HG02973 (cell line): ENCODE measurements at regions not wholly inside any gene's neighbourhood (a gene's known extent, or its start where the extent isn't known, plus 50 kb on each side); places are given as distances from the start of the nearest gene placed in this dataset.

Experiments
- ATAC-seq: cut with Tn5 transposase; IDR thresholded peaks from one replicate; pipeline ENCODE4 v1.9.1; 2021; ENCODE audit warnings: moderate library complexity; ENCODE audit not compliant: unreplicated experiment

GRCh38 chr18:61141691-61142090 lies 191.5 kb upstream of the CDH20 start:
- ATAC-seq, result no peak

GRCh38 chr18:61148322-61148721 lies 184.9 kb upstream of the CDH20 start:
- no peak for ATAC-seq

DNA sequence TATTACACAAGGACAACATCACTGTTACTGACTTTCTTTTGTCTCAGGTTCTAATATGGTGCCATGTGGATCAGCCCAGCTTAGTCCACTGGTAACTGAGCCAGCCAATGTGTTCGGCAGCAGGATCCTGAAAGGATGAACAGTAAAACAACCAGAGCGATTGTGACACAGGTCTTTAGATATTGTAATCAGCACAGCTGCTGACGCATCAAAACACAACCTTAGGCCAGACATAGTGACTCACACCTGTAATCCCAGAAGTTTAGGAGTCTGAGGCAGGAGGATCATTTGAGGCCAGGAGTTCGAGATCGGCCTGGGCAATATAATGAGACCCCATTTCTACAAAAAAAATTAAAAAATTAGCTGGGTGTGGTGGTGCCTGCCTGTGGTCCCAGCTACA lies 183.4 kb upstream of the CDH20 start:
- no peak for ATAC-seq

DNA sequence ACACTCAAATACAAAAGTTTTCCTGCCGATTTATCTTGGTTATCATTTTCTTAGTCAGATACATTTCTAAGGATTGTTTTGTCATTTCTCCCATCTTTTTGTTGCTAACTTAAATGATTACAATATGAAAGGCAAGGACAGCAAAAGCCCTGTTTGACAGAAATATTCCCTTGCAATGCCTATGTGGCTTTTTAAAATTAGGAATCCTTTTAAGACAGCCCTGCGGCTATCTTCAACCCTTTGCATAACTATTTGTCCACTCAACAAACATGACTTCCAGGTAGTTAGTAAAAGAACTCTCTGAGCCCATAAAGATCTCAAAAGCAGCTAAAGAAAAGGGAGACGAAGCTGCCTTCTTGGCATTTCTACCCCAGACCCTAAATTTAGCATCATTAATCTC lies 179.7 kb upstream of the CDH20 start:
- no peak for ATAC-seq

DNA sequence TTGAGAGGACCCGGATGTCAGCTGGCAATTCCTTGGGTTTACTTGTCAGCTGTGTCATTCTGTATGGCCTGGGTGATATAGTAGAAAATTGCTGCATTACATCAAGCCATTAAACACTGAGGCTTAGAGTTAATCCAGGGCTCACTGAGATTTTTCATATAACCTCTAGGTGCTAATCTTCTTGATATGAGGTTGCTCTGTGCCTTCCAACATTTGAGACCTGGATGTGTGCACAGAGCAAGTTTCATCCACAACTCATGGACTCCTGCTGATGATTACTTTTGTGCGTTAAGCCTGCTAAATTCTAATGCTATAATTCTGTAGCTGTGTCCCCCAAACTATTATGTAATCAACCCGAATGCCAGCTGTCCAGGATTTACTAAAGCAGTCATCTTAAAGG lies 178.4 kb upstream of the CDH20 start:
- ATAC-seq, result no peak

DNA sequence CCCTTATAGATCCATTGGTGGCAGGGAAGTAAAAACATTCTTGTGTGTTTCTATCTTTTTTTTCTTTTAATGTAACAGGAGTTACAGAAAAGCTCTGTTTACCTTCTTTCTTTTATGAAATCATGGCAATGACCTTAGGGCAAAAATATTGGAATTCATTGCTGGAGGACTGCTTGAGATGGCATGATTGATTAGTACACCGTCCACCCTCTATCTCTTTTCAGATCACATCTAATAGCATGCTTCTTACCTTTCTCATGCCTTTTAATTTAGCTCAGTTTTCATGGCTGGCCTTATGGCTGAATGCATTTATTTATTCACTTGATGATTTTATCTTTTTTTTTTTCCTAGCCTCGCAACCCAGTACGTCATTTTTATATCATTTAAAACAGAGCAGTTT lies 177.6 kb upstream of the CDH20 start:
- ATAC-seq, result no peak

GRCh38 chr18:61157451-61157850 lies 175.8 kb upstream of the CDH20 start:
- ATAC-seq, result no peak

- no peak for ATAC-seq
Measured at GRCh38 chr18:61159246-61159645, 174.0 kb upstream of the CDH20 start.

DNA sequence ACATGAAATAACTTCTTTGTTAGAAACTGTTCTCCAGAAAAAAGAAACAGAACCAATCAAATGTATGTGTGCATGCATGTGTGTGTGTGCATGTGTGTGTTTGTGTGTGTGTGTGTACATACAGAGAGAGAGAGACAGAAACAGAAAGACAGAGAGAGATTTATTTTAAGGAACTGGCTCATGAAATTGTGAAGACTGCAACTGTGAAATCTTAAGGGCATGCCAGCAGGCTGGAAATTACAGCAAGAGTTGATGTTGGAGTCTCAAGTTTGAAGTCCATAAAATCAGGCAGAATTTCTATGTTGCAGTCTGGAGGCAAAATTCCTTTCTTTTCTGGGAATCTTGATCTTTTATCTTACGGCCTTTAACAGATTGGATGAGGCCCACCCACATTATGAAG lies 168.9 kb upstream of the CDH20 start:
- no peak for ATAC-seq

GRCh38 chr18:61167902-61168301 lies 165.3 kb upstream of the CDH20 start:
- ATAC-seq, result no peak

DNA sequence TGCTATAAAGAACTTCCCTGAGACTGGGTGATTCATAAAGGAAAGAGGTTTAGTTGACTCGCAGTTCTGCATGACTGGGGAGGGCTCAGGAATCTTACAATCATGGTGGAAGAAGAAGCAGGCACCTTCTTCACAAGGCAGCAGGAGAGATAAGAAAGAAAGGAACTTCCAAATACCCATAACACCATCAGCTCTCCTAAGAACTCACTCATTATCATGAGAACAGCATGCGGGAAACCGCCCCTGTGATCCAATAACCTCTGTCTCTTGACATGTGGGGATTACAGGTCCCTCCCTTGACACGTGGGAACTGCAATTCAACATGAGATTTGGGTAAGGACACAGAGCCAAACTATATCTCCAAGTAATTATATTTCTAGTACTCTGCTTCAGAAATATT lies 163.8 kb upstream of the CDH20 start:
- no peak for ATAC-seq

DNA sequence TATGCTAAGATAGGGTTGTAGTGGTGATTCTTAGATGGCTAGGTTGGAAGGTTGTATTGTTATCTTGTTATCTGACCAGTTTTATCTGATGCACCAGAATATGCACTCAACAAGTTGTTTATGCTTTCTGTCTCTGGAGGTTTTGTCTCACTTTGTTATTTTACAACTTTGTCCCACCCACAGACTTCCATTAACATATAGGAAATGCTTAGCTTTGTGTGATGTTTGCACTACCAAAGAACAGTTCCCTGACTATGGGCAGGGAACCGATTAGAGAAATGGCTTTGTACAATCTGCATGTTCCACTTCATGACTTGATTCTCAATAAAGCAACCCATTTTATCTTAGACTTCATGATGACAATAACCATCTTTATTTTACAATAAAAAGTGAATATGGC lies 160.6 kb upstream of the CDH20 start:
- ATAC-seq, result no peak

GRCh38 chr18:61173554-61173953 lies 159.7 kb upstream of the CDH20 start:
- no peak for ATAC-seq

GRCh38 chr18:61183798-61184197 lies 149.4 kb upstream of the CDH20 start:
- no peak for ATAC-seq

- no peak for ATAC-seq
Measured at GRCh38 chr18:61187971-61188370, 145.3 kb upstream of the CDH20 start.

DNA sequence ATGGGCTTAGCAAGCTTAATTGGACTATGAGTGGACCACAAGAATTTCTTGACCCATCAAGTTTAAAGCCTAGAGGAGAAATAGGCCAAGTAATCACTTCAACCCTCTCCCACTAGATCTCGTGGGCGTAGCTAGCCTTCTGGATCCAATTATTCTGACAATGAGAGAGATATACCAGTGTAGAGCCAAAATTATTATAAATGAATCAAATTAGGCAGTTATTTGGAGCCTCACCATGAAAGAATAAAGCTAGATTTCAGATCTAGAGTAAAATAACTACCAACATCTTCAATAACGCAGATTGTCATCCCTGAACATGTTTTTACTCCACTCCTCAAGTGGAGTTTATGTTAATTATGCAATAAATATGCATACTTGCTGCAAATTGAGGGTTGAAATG lies 143.9 kb upstream of the CDH20 start:
- no peak for ATAC-seq

DNA sequence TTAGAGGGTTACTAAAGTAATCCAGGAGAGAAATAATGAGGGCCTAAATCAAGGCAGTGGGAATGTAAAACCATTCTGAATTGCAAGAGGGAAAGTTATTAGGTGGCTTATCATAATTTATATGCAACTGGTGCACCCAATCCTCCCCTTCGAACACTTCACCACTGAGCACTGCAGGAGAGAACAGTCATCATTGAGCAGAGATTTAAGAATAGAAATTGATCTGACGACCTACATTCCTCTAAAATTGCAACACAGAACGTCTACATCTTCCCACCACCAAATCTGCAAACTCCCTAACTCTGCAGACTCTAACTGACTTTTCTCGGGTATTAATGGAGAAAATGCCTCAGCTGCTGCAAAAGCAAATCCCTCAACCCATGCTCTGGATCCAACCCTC lies 138.5 kb upstream of the CDH20 start:
- no peak for ATAC-seq

DNA sequence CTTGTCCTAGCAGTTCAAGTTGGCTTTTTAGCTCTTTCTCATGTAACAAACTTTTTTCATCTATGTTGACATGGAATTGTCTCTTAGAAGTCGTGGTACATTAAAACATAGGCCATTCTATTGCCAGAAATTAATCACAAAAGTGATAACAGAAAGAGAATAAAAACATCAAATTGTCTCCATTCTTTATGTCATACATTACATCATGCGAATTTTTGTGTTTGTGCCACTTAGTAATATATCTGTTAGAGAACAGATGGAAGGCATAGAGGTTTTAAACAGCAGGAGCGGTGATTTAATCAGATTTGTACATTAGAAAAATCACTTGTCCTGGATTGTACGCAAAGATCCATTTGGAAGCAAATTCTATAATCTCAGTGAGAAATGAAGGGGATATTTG lies 136.5 kb upstream of the CDH20 start:
- ATAC-seq, result no peak

- no peak for ATAC-seq
Measured at GRCh38 chr18:61198486-61198885, 134.7 kb upstream of the CDH20 start.

DNA sequence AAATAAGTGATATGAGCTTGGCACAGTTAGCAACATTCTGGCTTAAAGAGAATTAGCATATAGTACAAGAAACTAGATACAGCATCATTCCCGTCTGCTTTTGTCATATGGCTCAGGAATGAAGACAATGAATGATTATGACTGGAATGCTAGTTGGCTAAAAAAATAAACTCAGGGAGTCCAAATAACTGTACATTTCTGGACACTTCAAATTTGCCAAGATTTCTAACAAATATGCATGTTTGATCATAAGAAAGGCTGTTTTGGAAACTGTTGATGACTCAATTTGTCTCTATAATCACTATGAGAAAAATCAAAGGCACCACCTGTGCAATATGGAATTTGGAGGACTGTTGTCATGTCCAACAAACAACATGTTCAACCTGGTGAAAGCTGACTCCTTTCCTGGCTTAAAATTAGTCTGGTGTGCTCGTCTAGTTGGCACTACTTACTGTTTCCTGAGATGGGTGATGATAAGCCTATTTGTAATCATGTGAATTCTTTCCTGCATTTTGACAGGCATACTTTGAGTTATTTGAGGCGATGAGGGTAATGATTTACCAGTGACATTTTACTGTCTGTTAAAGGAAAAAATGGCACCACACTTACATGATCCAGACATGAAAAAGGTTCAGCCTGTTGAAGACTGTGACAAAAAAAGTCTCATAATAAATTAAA lies 133.9 kb upstream of the CDH20 start:
- no peak for ATAC-seq

- no peak for ATAC-seq
Measured at GRCh38 chr18:61201511-61201910, 131.7 kb upstream of the CDH20 start.

- ATAC-seq, result no peak
Measured at GRCh38 chr18:61203151-61203550, 130.1 kb upstream of the CDH20 start.

- no peak for ATAC-seq
Measured at GRCh38 chr18:61209801-61210200, 123.4 kb upstream of the CDH20 start.

DNA sequence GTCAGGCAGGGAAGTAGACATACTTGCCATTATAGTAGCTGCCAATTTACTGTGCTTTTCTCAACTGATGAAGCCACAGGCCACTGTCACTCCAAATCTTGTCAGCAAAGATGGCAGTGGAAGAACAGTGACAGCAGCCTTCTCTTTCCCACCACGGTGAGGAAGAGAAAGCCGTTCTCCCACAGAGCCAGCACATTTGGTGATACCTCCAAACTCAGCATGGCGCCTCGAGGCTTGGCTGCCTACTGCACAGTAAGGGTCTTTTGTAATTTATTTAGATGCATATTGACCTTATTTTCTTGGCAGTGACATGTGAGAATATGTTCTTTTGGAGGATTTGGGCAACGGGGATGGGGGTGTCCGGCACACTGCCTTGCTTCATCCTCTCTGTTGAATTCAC lies 117.2 kb upstream of the CDH20 start:
- no peak for ATAC-seq
